K562 (cell line): ENCODE measurements at regions not wholly inside any gene's neighbourhood (a gene's known extent, or its start where the extent isn't known, plus 50 kb on each side); places are given as distances from the start of the nearest gene placed in this dataset.

Source experiments
- ATAC-seq: fragments of 200-7000 bp; cut with Tn5 transposase; 3 replicates; pipeline ENCODE4 v1.9.1; 2020; ENCODE audit warnings: moderate library complexity
- BruUV-seq: library from RNA; stranded (reverse); fragments of 400-500 nt; replicated peaks from 2 replicates; lab custom pipeline; 2021; lab: Mats Ljungman, UMichigan
- CTCF ChIA-PET: fragments of 300-600 bp; formaldehyde crosslinking; extraction: SDS; loops from one replicate; lab custom pipeline; 2021; ENCODE audit warnings: low intra/inter-chr PET ratio; lab: Yijun Ruan, JAX
- POLR2A ChIA-PET: fragments of 300-600, 350-650 bp; sonication (Branson Sonifier 250); formaldehyde crosslinking; extraction: SDS; loops from one replicate; lab custom pipeline; 2021; ENCODE audit warnings: antibody characterized with exemption, inconsistent platforms; lab: Yijun Ruan, JAX
- DNase-seq, 4 experiments: peaks; one replicate each; pipeline versions ENCODE4 v3.0.0 to v3.0.0-alpha.2; 2011 to 2018; ENCODE audit warnings: low spot score in 3 of 4, mixed read lengths in 3 of 4; ENCODE audit errors: extremely low read depth in 1 of 4
- FAIRE-seq: peaks from 2 replicates; lab custom pipeline; 2011; peaks lifted over from hg19 to GRCh38; lab: Jason Lieb, UNC
- H2AFZ ChIP-seq: 2 replicates; pipeline ENCODE4 v1.6.0; 2011; ENCODE audit warnings: low read depth, low read length, control low read depth, inconsistent platforms
- H3K27ac ChIP-seq: fragments of 200-600 bp; 3 replicates; pipeline ENCODE4 v1.8.0; 2011; ENCODE audit warnings: low read depth, mild to moderate bottlenecking, control low read depth, inconsistent platforms, low read length, moderate library complexity, mixed read lengths; ENCODE audit errors: extremely low read depth
- H3K27me3 ChIP-seq, 2 experiments: fragments of 300-600 bp in 1 of 2; 2 replicates in 1 of 2; 3 replicates in 1 of 2; pipeline versions ENCODE4 v1.6.0 to v1.8.0; 2011; ENCODE audit warnings: inconsistent platforms in 2 of 2, low read length in 2 of 2, mild to moderate bottlenecking in 1 of 2, mixed read lengths in 1 of 2, moderate library complexity in 1 of 2; ENCODE audit not compliant: control insufficient read depth in 2 of 2, insufficient read depth in 2 of 2
- H3K36me3 ChIP-seq: fragments of 300-600 bp; 3 replicates; pipeline ENCODE4 v1.8.0; 2011; ENCODE audit warnings: mild to moderate bottlenecking, low read length, inconsistent platforms; ENCODE audit not compliant: control insufficient read depth, insufficient read depth
- H3K4me1 ChIP-seq, 2 experiments: fragments of 200-600 bp in 1 of 2; replicated peaks in 1 of 2; 2 replicates in 1 of 2; 3 replicates in 1 of 2; pipeline versions ENCODE4 v1.5.1 to v1.8.0; 2011; ENCODE audit warnings: inconsistent platforms in 2 of 2, low read length in 2 of 2, mild to moderate bottlenecking in 1 of 2, mixed read lengths in 1 of 2, moderate library complexity in 1 of 2; ENCODE audit not compliant: control insufficient read depth in 2 of 2, insufficient read depth in 2 of 2
- H3K4me2 ChIP-seq: 2 replicates; pipeline ENCODE4 v1.6.1; 2011; ENCODE audit warnings: low read length, control low read depth, inconsistent platforms, mixed read lengths; ENCODE audit not compliant: insufficient read depth
- H3K4me3 ChIP-seq: fragments of 200-600 bp; sonication (generic), shearing (Covaris generic); 2 replicates; pipeline ENCODE4 v1.5.1; 2016; ENCODE audit warnings: control low read depth, inconsistent platforms
- H3K79me2 ChIP-seq: fragments of 200-600 bp; 3 replicates; pipeline ENCODE4 v1.8.0; 2011; ENCODE audit warnings: low read length, inconsistent platforms; ENCODE audit not compliant: control insufficient read depth, insufficient read depth
- H3K9ac ChIP-seq, 2 experiments: 2 replicates each; pipeline versions ENCODE4 v1.6.0 to v1.6.1; 2011; ENCODE audit warnings: low read depth in 2 of 2, low read length in 2 of 2, control low read depth in 1 of 2, inconsistent platforms in 1 of 2, mild to moderate bottlenecking in 1 of 2, mixed read lengths in 1 of 2; ENCODE audit not compliant: insufficient read depth in 1 of 2
- H3K9me1 ChIP-seq: one replicate; pipeline ENCODE4 v1.6.0; 2011; ENCODE audit warnings: inconsistent platforms, mild to moderate bottlenecking, low read length, moderate library complexity; ENCODE audit not compliant: control insufficient read depth, insufficient read depth
- H3K9me3 ChIP-seq: replicated peaks from 2 replicates; pipeline ENCODE4 v1.5.1; 2011; ENCODE audit warnings: low read depth, low read length, inconsistent platforms; ENCODE audit not compliant: control insufficient read depth, insufficient read depth
- H4K20me1 ChIP-seq: replicated peaks from 2 replicates; pipeline ENCODE4 v1.6.1; 2011; ENCODE audit warnings: low read length, inconsistent platforms, mixed read lengths; ENCODE audit not compliant: control insufficient read depth, insufficient read depth
- CEBPB ChIP-seq: fragments of 450-650 bp; IDR thresholded peaks from 2 replicates; pipeline ENCODE4 v1.6.1; 2016; ENCODE audit warnings: missing genetic modification characterization, missing compliant biosample characterization
- FOXK1 ChIP-seq: sonication (generic); formaldehyde crosslinking; IDR thresholded peaks from 2 replicates; pipeline ENCODE4 v1.8.0; 2022; ENCODE audit warnings: missing genetic modification reagents, mild to moderate bottlenecking, borderline replicate concordance
- HNRNPK ChIP-seq: fragments of 200-400 bp; formaldehyde crosslinking; IDR thresholded peaks from one replicate; pipeline ENCODE4 v1.6.1; 2018; ENCODE audit warnings: mild to moderate bottlenecking, low read depth, low read length; ENCODE audit not compliant: poor library complexity, severe bottlenecking
- HOXB6 ChIP-seq: fragments of 250-450 bp; sonication (Bioruptor Pico); IDR thresholded peaks from 2 replicates; pipeline ENCODE4 v1.5.1; 2022; ENCODE audit warnings: mild to moderate bottlenecking, borderline replicate concordance
- PHF8 ChIP-seq: fragments of 200-600 bp; sonication (generic); IDR thresholded peaks from 2 replicates; pipeline ENCODE4 v1.6.1; 2012; ENCODE audit warnings: mixed run types, mild to moderate bottlenecking, inconsistent platforms, low read length, moderate library complexity, borderline replicate concordance
- PML ChIP-seq: IDR thresholded peaks from 2 replicates; pipeline ENCODE4 v1.6.1; 2012; ENCODE audit warnings: low read length, inconsistent platforms
- PTBP1 ChIP-seq: fragments of 200-400 bp; formaldehyde crosslinking; IDR thresholded peaks from 2 replicates; pipeline ENCODE4 v1.6.1; 2017; ENCODE audit warnings: low read depth, low read length
- SP1 ChIP-seq: sonication (generic); formaldehyde crosslinking; IDR thresholded peaks from 2 replicates; pipeline ENCODE4 v1.8.1; 2022; ENCODE audit warnings: mild to moderate bottlenecking, missing genetic modification reagents
- SRSF1 ChIP-seq: fragments of 200-400 bp; formaldehyde crosslinking; IDR thresholded peaks from 2 replicates; pipeline ENCODE4 v1.6.1; 2017; ENCODE audit warnings: mild to moderate bottlenecking, low read depth, low read length, moderate library complexity
- XRCC5 ChIP-seq: fragments of 200-400 bp; formaldehyde crosslinking; IDR thresholded peaks from 2 replicates; pipeline ENCODE4 v1.6.1; 2017; ENCODE audit warnings: low read depth, mild to moderate bottlenecking, low read length
- ZFP1 ChIP-seq: fragments of 450-650 bp; formaldehyde crosslinking; IDR thresholded peaks from 2 replicates; pipeline ENCODE4 v1.4.0; 2020; ENCODE audit warnings: mild to moderate bottlenecking, mixed read lengths
- WGBS: fragments of 100-300 bp; shearing (Covaris generic); methylation state at CpG from one replicate; pipeline ENCODE4 v1.1.6; 2016; ENCODE audit warnings: low coverage, mixed read lengths; ENCODE audit not compliant: insufficient coverage; ENCODE audit errors: missing lambda C conversion rate; 5-methylcytosine and 5-hydroxymethylcytosine counted together
- in situ Hi-C: fragments of 300-500 bp; cut with MboI; formaldehyde crosslinking; loops from 4 replicates; pipeline ENCODE4 v1.15.0; 2018; ENCODE audit warnings: inconsistent platforms, mixed read lengths
- intact Hi-C: fragments of 100-400 bp; cut with micrococcal nuclease; formaldehyde crosslinking; loops from 2 replicates; pipeline ENCODE4 v1.14.2; 2022
- TF ChIP-seq, protein P1 (sequence below): sonication (generic); formaldehyde crosslinking; IDR thresholded peaks from 2 replicates; pipeline ENCODE4 v1.8.0; 2023; ENCODE audit warnings: mild to moderate bottlenecking, missing genetic modification reagents
- TF ChIP-seq, protein P2 (sequence below): fragments of 250-450 bp; sonication (Bioruptor Pico); IDR thresholded peaks from 2 replicates; pipeline ENCODE4 v1.9.0; 2021; ENCODE audit warnings: mild to moderate bottlenecking
- TF ChIP-seq, protein P3 (sequence below), 2 experiments: fragments of 450-650 bp in 1 of 2; IDR thresholded peaks; 2 replicates each; pipeline ENCODE4 v1.6.1; 2011 to 2017; ENCODE audit warnings: low read depth in 2 of 2, antibody characterized with exemption in 1 of 2, borderline replicate concordance in 1 of 2, low read length in 1 of 2, mild to moderate bottlenecking in 1 of 2, mixed read lengths in 1 of 2; ENCODE audit not compliant: control insufficient read depth in 1 of 2

GRCh38 chr2:120836281-120836680 lies 100.6 kb downstream of the GLI2 start (continued):
- TF ChIP-seq PHF8, result no peak
- TF ChIP-seq FOXK1 (CRISPR knock-in tag), result no peak
- TF ChIP-seq, protein P1, sequence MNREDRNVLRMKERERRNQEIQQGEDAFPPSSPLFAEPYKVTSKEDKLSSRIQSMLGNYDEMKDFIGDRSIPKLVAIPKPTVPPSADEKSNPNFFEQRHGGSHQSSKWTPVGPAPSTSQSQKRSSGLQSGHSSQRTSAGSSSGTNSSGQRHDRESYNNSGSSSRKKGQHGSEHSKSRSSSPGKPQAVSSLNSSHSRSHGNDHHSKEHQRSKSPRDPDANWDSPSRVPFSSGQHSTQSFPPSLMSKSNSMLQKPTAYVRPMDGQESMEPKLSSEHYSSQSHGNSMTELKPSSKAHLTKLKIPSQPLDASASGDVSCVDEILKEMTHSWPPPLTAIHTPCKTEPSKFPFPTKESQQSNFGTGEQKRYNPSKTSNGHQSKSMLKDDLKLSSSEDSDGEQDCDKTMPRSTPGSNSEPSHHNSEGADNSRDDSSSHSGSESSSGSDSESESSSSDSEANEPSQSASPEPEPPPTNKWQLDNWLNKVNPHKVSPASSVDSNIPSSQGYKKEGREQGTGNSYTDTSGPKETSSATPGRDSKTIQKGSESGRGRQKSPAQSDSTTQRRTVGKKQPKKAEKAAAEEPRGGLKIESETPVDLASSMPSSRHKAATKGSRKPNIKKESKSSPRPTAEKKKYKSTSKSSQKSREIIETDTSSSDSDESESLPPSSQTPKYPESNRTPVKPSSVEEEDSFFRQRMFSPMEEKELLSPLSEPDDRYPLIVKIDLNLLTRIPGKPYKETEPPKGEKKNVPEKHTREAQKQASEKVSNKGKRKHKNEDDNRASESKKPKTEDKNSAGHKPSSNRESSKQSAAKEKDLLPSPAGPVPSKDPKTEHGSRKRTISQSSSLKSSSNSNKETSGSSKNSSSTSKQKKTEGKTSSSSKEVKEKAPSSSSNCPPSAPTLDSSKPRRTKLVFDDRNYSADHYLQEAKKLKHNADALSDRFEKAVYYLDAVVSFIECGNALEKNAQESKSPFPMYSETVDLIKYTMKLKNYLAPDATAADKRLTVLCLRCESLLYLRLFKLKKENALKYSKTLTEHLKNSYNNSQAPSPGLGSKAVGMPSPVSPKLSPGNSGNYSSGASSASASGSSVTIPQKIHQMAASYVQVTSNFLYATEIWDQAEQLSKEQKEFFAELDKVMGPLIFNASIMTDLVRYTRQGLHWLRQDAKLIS (CRISPR knock-in tag), result no peak
- TF ChIP-seq PML, result no peak
- TF ChIP-seq SRSF1, result no peak
- TF ChIP-seq, protein P2, sequence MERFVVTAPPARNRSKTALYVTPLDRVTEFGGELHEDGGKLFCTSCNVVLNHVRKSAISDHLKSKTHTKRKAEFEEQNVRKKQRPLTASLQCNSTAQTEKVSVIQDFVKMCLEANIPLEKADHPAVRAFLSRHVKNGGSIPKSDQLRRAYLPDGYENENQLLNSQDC (CRISPR knock-in tag), result no peak

GRCh38 chr2:120840795-120841487 lies 105.3 kb downstream of the GLI2 start:
- Histone ChIP-seq H3K4me1 (no peaks in the 10 kb centered on the region), H3K9ac (no peak overlapping the region), H2AFZ (no peak overlapping the region), H3K4me3 (no peak overlapping the region), H3K9me1 (no peaks in the 10 kb centered on the region), H3K27ac (no peak overlapping the region), H3K79me2 (no peaks in the 10 kb centered on the region), H3K4me2 (no peak overlapping the region), H3K36me3 (no peaks in the 10 kb centered on the region), H4K20me1 (0 out of 2 replicates have a peak, but pooled peaks cover 1% of the 10 kb centered on the region), H3K27me3 (peaks cover 12 to 50% of the 10 kb centered on the region in 2 experiments; a peak in 4 of 5 replicates), H3K9me3 (no peaks in the 10 kb centered on the region; the same call in 1 of the 2 replicates)
- intact Hi-C loops, result no loop called here
- ATAC-seq (no peak), FAIRE-seq (no peak), DNase-seq (no peak)
- ChIA-PET POLR2A (no interaction called here), CTCF (no interaction called here)
- BruUV-seq, result no TSS peak
- 2% methylated on average over 13 of the region's 13 CpGs for WGBS
- in situ Hi-C loops, result no loop called here
- TF ChIP-seq, protein P3, sequence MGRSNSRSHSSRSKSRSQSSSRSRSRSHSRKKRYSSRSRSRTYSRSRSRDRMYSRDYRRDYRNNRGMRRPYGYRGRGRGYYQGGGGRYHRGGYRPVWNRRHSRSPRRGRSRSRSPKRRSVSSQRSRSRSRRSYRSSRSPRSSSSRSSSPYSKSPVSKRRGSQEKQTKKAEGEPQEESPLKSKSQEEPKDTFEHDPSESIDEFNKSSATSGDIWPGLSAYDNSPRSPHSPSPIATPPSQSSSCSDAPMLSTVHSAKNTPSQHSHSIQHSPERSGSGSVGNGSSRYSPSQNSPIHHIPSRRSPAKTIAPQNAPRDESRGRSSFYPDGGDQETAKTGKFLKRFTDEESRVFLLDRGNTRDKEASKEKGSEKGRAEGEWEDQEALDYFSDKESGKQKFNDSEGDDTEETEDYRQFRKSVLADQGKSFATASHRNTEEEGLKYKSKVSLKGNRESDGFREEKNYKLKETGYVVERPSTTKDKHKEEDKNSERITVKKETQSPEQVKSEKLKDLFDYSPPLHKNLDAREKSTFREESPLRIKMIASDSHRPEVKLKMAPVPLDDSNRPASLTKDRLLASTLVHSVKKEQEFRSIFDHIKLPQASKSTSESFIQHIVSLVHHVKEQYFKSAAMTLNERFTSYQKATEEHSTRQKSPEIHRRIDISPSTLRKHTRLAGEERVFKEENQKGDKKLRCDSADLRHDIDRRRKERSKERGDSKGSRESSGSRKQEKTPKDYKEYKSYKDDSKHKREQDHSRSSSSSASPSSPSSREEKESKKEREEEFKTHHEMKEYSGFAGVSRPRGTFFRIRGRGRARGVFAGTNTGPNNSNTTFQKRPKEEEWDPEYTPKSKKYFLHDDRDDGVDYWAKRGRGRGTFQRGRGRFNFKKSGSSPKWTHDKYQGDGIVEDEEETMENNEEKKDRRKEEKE (IDR thresholded peaks at IDR 0.05; ENCODE audit: borderline replicate concordance in 1 of 2, control insufficient read depth in 1 of 2, low read depth in 2 of 2, low read length in 1 of 2), result no peak
- no peak for TF ChIP-seq ZFP1 (CRISPR knock-in tag)
- no peak for TF ChIP-seq XRCC5
- no peak for TF ChIP-seq PTBP1
- TF ChIP-seq HOXB6 (CRISPR knock-in tag), result no peak
- TF ChIP-seq CEBPB (tag), result no peak
- no peak for TF ChIP-seq HNRNPK
- no peak for TF ChIP-seq SP1 (CRISPR knock-in tag)
